RPMI7951 (cell line): ENCODE measurements at regions not wholly inside any gene's neighbourhood (a gene's known extent, or its start where the extent isn't known, plus 50 kb on each side); places are given as distances from the start of the nearest gene placed in this dataset.
"Not testable (repeated sequence)": the region's sequence is repeated elsewhere in the genome, so short reads cannot be mapped to it uniquely, and the experiment has no call there.

ENCODE experiments used
- DNase-seq: peaks from one replicate; pipeline ENCODE4 v3.0.0-alpha.2; 2012; ENCODE audit warnings: low read depth

- DNase-seq = no peak
Measured at GRCh38 chr9:65420771-65421170, 135.8 kb upstream of the FOXD4L5 start.

GRCh38 chr9:65418966-65419365, 134.0 kb upstream of the FOXD4L5 start:
- not testable (repeated sequence) for DNase-seq

- DNase-seq = not testable (repeated sequence)
Measured at GRCh38 chr9:65416948-65417347, 131.9 kb upstream of the FOXD4L5 start.

GRCh38 chr9:65414249-65414648, 129.2 kb upstream of the FOXD4L5 start:
- DNase-seq = not testable (repeated sequence)

- not testable (repeated sequence) for DNase-seq
Measured at GRCh38 chr9:65413371-65413770, 128.4 kb upstream of the FOXD4L5 start.

GRCh38 chr9:65411901-65412300, 126.9 kb upstream of the FOXD4L5 start:
- no peak for DNase-seq

- no peak for DNase-seq
Measured at GRCh38 chr9:65411336-65411735, 126.3 kb upstream of the FOXD4L5 start.

GRCh38 chr9:65410926-65411325, 125.9 kb upstream of the FOXD4L5 start:
- DNase-seq = no peak

- no peak for DNase-seq
Measured at GRCh38 chr9:65409471-65409980, 124.5 kb upstream of the FOXD4L5 start.

- not testable (repeated sequence) for DNase-seq
Measured at GRCh38 chr9:65408806-65409205, 123.8 kb upstream of the FOXD4L5 start.

GRCh38 chr9:65406625-65407024, 121.6 kb upstream of the FOXD4L5 start:
- not testable (repeated sequence) for DNase-seq

GRCh38 chr9:65405766-65406165, 120.8 kb upstream of the FOXD4L5 start:
- not testable (repeated sequence) for DNase-seq

GRCh38 chr9:65405253-65405652, 120.2 kb upstream of the FOXD4L5 start:
- DNase-seq = no peak

GRCh38 chr9:65404232-65405006, 119.4 kb upstream of the FOXD4L5 start:
- no peak for DNase-seq

GRCh38 chr9:65403721-65404120, 118.7 kb upstream of the FOXD4L5 start:
- DNase-seq = no peak

GRCh38 chr9:65403072-65403471, 118.1 kb upstream of the FOXD4L5 start:
- not testable (repeated sequence) for DNase-seq

GRCh38 chr9:65402206-65402870, 117.3 kb upstream of the FOXD4L5 start:
- not testable (repeated sequence) for DNase-seq

- not testable (repeated sequence) for DNase-seq
Measured at GRCh38 chr9:65401456-65402045, 116.5 kb upstream of the FOXD4L5 start.

- no peak for DNase-seq
Measured at GRCh38 chr9:65400886-65401285, 115.9 kb upstream of the FOXD4L5 start.

GRCh38 chr9:65397763-65398719, 113.0 kb upstream of the FOXD4L5 start:
- DNase-seq = peak; percentile 31

GRCh38 chr9:65397226-65397625, 112.2 kb upstream of the FOXD4L5 start:
- DNase-seq = peak; percentile 8
